CD4-positive, alpha-beta T cell (primary cell): ENCODE measurements at regions not wholly inside any gene's neighbourhood (a gene's known extent, or its start where the extent isn't known, plus 50 kb on each side); places are given as distances from the start of the nearest gene placed in this dataset.
"Not testable (repeated sequence)": the region's sequence is repeated elsewhere in the genome, so short reads cannot be mapped to it uniquely, and the experiment has no call there.

Experiments used
- ATAC-seq: fragments of 200-7000 bp; cut with Tn5 transposase; one replicate; pipeline ENCODE4 v1.10.0; 2022; ENCODE audit warnings: mild to moderate bottlenecking; ENCODE audit not compliant: poor library complexity
- CTCF ChIA-PET: fragments of 350-600 bp; sonication (Branson Sonifier 250); formaldehyde crosslinking; loops from one replicate; lab custom pipeline; 2021; ENCODE audit warnings: antibody characterized with exemption, inconsistent platforms; lab: Charles Lee
- POLR2A ChIA-PET: fragments of 350-600 bp; sonication (Branson Sonifier 250); formaldehyde crosslinking; loops from one replicate; lab custom pipeline; 2021; ENCODE audit warnings: antibody characterized with exemption, inconsistent platforms; lab: Charles Lee
- DNase-seq, 14 experiments: peaks; one replicate each; pipeline ENCODE4 v3.0.0-alpha.2; 2013 to 2020; ENCODE audit warnings: mixed read lengths in 2 of 14
- H3K27ac ChIP-seq, 2 donors: one replicate each; pipeline versions ENCODE4 v1.5.1 to v1.7.0; 2013; ENCODE audit warnings: low read length in 2 of 2, low read depth in 1 of 2, mild to moderate bottlenecking in 1 of 2
- H3K27me3 ChIP-seq, 2 experiments: 1 replicate in 1 of 2; 2 replicates in 1 of 2; pipeline versions ENCODE4 v1.6.1 to v1.7.0; 2013; ENCODE audit warnings: low read length in 2 of 2, control low read depth in 1 of 2, mild to moderate bottlenecking in 1 of 2, moderate library complexity in 1 of 2; ENCODE audit not compliant: insufficient read depth in 2 of 2, control insufficient read depth in 1 of 2
- H3K36me3 ChIP-seq: one replicate; pipeline ENCODE4 v1.6.1; 2013; ENCODE audit warnings: low read length, control low read depth; ENCODE audit not compliant: insufficient read depth
- H3K4me1 ChIP-seq: one replicate; pipeline ENCODE4 v1.6.1; 2013; ENCODE audit warnings: low read length, control low read depth; ENCODE audit not compliant: insufficient read depth
- H3K4me3 ChIP-seq: one replicate; pipeline ENCODE4 v1.5.1; 2013; ENCODE audit warnings: mild to moderate bottlenecking, low read length, moderate library complexity
- H3K9me3 ChIP-seq, 2 experiments: 1 replicate in 1 of 2; 2 replicates in 1 of 2; pipeline versions ENCODE4 v1.6.1 to v1.7.0; 2013; ENCODE audit warnings: low read length in 2 of 2, mild to moderate bottlenecking in 2 of 2, control low read depth in 1 of 2, moderate library complexity in 1 of 2; ENCODE audit not compliant: control insufficient read depth in 1 of 2, insufficient read depth in 1 of 2
- H3K27ac Mint-ChIP-seq: one replicate; pipeline ENCODE4 v1.8.0; 2020; ENCODE audit warnings: mixed read lengths
- H3K27me3 Mint-ChIP-seq: one replicate; pipeline ENCODE4 v1.8.0; 2021; ENCODE audit warnings: mixed read lengths
- H3K36me3 Mint-ChIP-seq: one replicate; pipeline ENCODE4 v1.8.0; 2021; ENCODE audit warnings: low read depth, mixed read lengths
- H3K4me1 Mint-ChIP-seq: one replicate; pipeline ENCODE4 v1.8.0; 2021; ENCODE audit warnings: low read depth, mixed read lengths
- H3K4me3 Mint-ChIP-seq: one replicate; pipeline ENCODE4 v1.8.0; 2020; ENCODE audit warnings: mild to moderate bottlenecking, mixed read lengths
- H3K9me3 Mint-ChIP-seq: one replicate; pipeline ENCODE4 v1.8.0; 2020; ENCODE audit warnings: mixed read lengths
- intact Hi-C, 2 experiments: fragments of 100-400 bp; cut with DNase I in 1 of 2; cut with micrococcal nuclease in 1 of 2; formaldehyde crosslinking; loops; one replicate each; pipeline versions ENCODE4 v1.15.1 to v1.9.0; 2023 to 2025; cut with DNase I, micrococcal nuclease
- TF ChIP-seq, protein P1 (sequence below): fragments of 200-600 bp; IDR thresholded peaks from one replicate; pipeline ENCODE4 v1.8.0; 2022; ENCODE audit warnings: antibody characterized with exemption, mild to moderate bottlenecking

DNA sequence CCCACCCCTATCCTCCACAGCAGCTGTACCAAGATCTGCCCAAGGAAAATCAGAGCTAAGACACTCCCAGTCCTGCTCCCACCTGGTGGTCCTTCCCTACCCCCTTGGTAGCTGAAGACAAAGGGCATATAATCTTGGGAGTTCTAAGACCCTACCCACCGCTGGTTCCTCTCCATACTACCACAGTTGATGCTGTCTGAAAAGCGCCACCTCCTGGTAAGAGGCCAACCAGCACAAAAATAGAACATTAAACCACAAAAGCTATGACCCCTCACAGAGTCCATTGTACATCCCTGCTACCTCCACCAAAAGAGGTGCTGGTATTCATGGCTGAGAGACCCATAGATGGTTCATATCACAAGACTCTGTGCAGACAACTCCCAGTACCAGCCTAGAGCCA is 161.5 kb upstream of the ARHGAP42 start:
- H3K4me1 ChIP-seq, result no peaks in the 10 kb centered on the region
- H3K27me3 ChIP-seq, result no peaks in the 10 kb centered on the region
- ATAC-seq (no peak), DNase-seq (no peak)
- intact Hi-C loops, result loop anchor here in 1 of 2 experiments (10.0 kb wide), 1 partner anchor 61 kb away; no protein-coding TSS in a partner anchor
- no peaks in the 10 kb centered on the region for H3K36me3 Mint-ChIP-seq
- no peak overlapping the region for H3K4me3 ChIP-seq
- peaks cover 21% of the 10 kb centered on the region for H3K9me3 Mint-ChIP-seq
- H3K4me3 Mint-ChIP-seq, result no peak overlapping the region
- H3K27me3 Mint-ChIP-seq, result no peaks in the 10 kb centered on the region
- TF ChIP-seq, protein P1, sequence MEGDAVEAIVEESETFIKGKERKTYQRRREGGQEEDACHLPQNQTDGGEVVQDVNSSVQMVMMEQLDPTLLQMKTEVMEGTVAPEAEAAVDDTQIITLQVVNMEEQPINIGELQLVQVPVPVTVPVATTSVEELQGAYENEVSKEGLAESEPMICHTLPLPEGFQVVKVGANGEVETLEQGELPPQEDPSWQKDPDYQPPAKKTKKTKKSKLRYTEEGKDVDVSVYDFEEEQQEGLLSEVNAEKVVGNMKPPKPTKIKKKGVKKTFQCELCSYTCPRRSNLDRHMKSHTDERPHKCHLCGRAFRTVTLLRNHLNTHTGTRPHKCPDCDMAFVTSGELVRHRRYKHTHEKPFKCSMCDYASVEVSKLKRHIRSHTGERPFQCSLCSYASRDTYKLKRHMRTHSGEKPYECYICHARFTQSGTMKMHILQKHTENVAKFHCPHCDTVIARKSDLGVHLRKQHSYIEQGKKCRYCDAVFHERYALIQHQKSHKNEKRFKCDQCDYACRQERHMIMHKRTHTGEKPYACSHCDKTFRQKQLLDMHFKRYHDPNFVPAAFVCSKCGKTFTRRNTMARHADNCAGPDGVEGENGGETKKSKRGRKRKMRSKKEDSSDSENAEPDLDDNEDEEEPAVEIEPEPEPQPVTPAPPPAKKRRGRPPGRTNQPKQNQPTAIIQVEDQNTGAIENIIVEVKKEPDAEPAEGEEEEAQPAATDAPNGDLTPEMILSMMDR, result no peak
- ChIA-PET POLR2A (no interaction called here), CTCF (no interaction called here)
- no peak overlapping the region for H3K27ac Mint-ChIP-seq
- peaks cover 12 to 24% of the 10 kb centered on the region in 2 experiments for H3K9me3 ChIP-seq
- H3K27ac ChIP-seq, result no peak overlapping the region
- no peaks in the 10 kb centered on the region for H3K4me1 Mint-ChIP-seq
- no peaks in the 10 kb centered on the region for H3K36me3 ChIP-seq

GRCh38 chr11:100528872-100529416 is 158.1 kb upstream of the ARHGAP42 start:
- DNase-seq, result no peak
- Mint-ChIP-seq H3K4me3 (no peak overlapping the region), H3K27ac (no peak overlapping the region), H3K9me3 (peaks cover 18% of the 10 kb centered on the region), H3K36me3 (no peaks in the 10 kb centered on the region), H3K27me3 (no peaks in the 10 kb centered on the region), H3K4me1 (no peaks in the 10 kb centered on the region)
- intact Hi-C loops, result loop anchor here in 1 of 2 experiments (10.0 kb wide), 1 partner anchor 64 kb away; no protein-coding TSS in a partner anchor
- Histone ChIP-seq H3K27ac (no peak overlapping the region), H3K4me1 (no peaks in the 10 kb centered on the region), H3K4me3 (no peak overlapping the region), H3K9me3 (peaks cover under 1 to 18% of the 10 kb centered on the region in 2 experiments), H3K27me3 (no peaks in the 10 kb centered on the region), H3K36me3 (no peaks in the 10 kb centered on the region)
- ChIA-PET POLR2A (no interaction called here), CTCF (no interaction called here)
- no peak for ATAC-seq
- TF ChIP-seq, protein P1, result no peak

DNA sequence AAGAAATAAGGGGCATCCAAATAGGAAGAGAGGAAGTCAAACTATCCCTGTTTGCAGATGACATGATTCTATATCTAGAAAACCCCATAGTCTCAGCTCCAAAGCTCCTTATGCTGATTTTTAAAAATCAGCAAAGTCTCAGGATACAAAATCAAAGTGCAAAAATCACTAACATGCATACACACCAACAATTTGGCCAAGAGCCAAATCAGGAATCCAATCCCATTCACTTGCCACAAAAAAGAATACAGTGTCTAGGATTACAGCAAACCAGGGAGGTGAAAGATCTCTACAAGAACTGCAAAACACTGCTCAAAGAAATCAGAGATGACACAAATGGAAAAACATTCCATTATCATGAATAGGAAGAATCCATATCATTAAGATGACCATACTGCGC is 155.8 kb upstream of the ARHGAP42 start:
- not testable (repeated sequence) for ATAC-seq, H3K36me3 Mint-ChIP-seq

DNA sequence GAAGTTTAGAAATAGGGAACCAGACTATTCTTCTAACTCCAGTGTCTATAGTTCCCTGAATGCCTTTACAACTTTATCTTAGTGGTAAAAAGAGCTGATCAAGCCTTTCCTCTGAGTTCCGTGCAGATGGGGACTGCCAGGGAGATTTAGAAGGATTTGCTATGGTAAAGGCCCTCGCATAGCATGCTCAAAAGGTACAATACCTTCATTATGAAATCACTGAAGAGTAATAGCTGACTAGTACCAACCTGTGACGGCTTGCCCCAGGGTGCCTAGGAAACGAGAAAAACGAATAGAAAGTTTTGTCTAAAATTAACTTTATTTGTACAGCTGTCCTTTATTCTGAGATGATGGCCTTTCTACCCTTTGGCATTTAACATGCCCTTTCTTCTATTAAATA is 150.1 kb upstream of the ARHGAP42 start:
- Histone ChIP-seq H3K4me1 (no peaks in the 10 kb centered on the region), H3K36me3 (no peaks in the 10 kb centered on the region), H3K4me3 (no peak overlapping the region), H3K9me3 (no peaks in the 10 kb centered on the region), H3K27me3 (no peaks in the 10 kb centered on the region), H3K27ac (no peak overlapping the region)
- Mint-ChIP-seq H3K27ac (no peak overlapping the region), H3K9me3 (peaks cover under 1% of the 10 kb centered on the region), H3K4me3 (no peak overlapping the region), H3K27me3 (no peaks in the 10 kb centered on the region), H3K4me1 (no peaks in the 10 kb centered on the region), H3K36me3 (no peaks in the 10 kb centered on the region)
- ChIA-PET POLR2A (no interaction called here), CTCF (no interaction called here)
- TF ChIP-seq, protein P1, result no peak
- ATAC-seq (no peak), DNase-seq (no peak)
- intact Hi-C loops, result no loop called here

More for the DNA sequence above, 155.8 kb upstream of the ARHGAP42 start:
- H3K36me3 ChIP-seq, H3K4me1 ChIP-seq, H3K4me3 Mint-ChIP-seq, DNase-seq, H3K9me3 Mint-ChIP-seq, intact Hi-C loops, H3K27me3 ChIP-seq, H3K4me3 ChIP-seq, H3K4me1 Mint-ChIP-seq, POLR2A ChIA-PET, H3K27me3 Mint-ChIP-seq, CTCF ChIA-PET, H3K27ac Mint-ChIP-seq, H3K27ac ChIP-seq: not testable (repeated sequence)
- H3K9me3 ChIP-seq, result peaks cover 0 to 11% of the 10 kb centered on the region in 2 experiments
